GM10266 (cell line): ENCODE measurements at regions not wholly inside any gene's neighbourhood (a gene's known extent, or its start where the extent isn't known, plus 50 kb on each side); places are given as distances from the start of the nearest gene placed in this dataset.

Source experiments
- DNase-seq: peaks from one replicate; pipeline ENCODE4 v3.0.0; 2012; ENCODE audit errors: extremely low spot score
- TF ChIP-seq, protein P1 (sequence below): IDR thresholded peaks from 2 replicates; pipeline ENCODE4 v1.5.1; 2012; ENCODE audit warnings: mild to moderate bottlenecking, low read depth; ENCODE audit not compliant: control insufficient read depth, insufficient read depth; ENCODE audit errors: missing control alignments

DNA sequence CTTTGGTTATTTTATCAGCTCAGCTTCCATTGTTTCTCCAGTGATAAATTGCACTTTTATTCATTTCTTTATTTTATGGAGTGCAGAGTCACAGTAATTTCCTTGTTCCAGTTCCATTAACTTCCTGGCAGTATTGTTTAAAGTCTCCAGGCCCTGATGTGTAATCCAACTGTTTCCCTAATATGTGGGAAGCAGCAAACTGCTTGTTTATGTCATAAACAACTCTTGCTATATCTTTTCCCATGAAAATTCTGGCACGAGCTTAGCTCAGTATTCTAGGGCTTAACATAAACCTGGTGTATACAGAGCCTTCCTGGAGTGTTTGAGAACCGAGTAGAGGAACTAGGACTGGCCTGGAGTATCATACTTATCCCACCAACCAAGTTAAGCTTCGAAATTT, 83.5 kb upstream of the ARGLU1 start:
- TF ChIP-seq, protein P1, sequence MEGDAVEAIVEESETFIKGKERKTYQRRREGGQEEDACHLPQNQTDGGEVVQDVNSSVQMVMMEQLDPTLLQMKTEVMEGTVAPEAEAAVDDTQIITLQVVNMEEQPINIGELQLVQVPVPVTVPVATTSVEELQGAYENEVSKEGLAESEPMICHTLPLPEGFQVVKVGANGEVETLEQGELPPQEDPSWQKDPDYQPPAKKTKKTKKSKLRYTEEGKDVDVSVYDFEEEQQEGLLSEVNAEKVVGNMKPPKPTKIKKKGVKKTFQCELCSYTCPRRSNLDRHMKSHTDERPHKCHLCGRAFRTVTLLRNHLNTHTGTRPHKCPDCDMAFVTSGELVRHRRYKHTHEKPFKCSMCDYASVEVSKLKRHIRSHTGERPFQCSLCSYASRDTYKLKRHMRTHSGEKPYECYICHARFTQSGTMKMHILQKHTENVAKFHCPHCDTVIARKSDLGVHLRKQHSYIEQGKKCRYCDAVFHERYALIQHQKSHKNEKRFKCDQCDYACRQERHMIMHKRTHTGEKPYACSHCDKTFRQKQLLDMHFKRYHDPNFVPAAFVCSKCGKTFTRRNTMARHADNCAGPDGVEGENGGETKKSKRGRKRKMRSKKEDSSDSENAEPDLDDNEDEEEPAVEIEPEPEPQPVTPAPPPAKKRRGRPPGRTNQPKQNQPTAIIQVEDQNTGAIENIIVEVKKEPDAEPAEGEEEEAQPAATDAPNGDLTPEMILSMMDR: no peak
- no peak for DNase-seq

DNA sequence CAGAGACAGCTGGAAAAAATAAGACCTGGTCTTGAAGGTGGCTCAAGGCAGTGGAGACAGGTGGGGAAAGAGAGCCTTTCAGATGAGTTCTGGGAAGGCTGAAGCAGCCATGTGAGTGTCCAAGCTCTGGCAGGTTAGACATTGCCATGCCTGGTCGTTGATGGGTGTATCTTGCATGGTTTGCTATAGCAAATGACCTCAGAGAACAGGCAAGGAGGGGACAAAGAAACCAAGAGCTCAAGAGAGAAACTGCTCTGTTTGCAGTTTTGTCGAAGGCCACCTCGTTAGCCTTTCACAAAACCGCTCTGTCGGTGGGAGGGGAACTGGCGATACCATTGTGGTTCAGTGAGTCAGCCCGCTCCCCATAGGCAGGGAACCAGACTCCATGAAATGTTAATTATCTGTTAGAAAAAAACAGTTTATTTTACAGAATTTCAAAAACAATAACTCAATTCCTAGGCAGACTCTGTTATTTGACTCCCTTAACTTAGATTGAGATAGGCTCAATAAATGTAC, 82.8 kb upstream of the ARGLU1 start:
- DNase-seq: no peak
- TF ChIP-seq, protein P1: no peak

DNA sequence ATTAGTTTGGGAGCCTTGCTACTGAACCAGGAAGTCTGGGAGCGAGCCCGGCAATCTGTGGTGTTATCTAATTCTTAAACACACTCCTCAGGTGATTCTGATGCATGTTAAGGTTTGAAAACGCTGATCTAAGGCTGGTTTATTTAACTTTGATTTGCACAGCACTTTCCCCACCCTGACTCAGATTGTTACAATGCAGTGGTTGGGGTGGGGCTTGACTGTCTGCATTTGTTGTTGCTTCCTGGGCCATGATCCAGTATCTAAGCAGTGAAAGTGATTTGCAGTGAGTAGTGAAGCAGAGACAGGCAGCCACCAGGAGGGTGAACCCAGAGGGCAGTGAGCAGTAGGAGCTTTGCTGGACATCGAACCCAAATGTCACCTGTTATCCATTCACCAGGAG, 81.6 kb upstream of the ARGLU1 start:
- TF ChIP-seq, protein P1: no peak
- DNase-seq: no peak

DNA sequence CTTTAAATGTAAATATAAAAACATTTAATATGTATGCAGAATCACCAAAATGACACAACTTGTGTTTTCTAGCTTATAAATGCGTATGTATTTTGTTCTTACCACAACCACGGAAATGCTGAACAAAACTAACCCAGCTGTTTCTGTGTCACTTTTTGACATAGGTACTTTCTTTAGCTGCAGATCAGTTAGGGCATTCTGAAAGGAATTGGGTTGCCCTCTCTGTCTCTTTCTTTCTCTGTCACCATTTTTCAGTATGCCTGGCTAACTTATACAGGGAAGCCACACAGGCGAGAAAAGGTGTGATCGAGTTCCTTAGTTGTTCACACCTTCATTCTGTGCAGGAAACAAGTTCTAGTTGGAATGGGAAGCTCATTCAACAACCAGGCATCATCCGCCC, 72.6 kb upstream of the ARGLU1 start:
- DNase-seq: no peak
- TF ChIP-seq, protein P1: no peak

DNA sequence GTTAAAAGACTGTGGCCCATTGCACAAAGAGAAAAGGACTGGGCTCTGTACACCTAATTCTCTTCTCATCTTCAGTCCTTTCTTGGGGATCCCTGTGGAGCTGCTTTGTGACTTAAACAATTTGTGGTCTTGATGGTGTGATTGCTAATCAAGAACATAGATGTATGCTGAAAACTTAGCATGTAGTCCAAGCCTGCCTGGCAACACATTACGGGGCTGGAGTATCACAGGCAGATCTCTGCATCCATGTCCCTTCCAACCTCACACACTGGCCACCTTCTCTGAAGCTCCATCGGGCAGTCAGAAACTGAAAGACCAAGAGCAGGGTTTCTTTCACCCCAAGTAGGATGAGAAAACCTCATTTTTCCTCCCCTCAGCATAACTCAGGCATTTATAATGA, 69.6 kb upstream of the ARGLU1 start:
- TF ChIP-seq, protein P1: no peak

DNA sequence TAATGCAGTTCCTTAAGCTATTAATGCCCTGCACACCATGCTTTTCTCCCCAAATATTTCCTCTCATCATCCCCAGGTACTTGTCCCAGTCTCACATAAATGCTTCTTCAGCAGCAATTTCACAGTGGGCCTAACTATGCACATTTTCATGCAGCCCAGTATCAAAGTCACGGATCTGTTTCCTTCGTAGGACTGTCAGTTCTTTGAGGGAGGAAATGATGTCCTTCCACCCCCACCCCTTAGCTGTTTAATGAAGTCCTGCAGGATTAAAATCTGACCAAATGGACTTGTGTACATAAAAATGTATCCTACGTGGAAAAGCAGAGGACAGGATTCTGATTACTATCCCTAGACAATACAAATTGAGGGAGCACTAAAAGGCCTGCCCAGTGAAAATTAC, 68.6 kb upstream of the ARGLU1 start:
- TF ChIP-seq, protein P1: no peak
- no peak for DNase-seq

More for the DNA sequence above, 69.6 kb upstream of the ARGLU1 start:
- no peak for DNase-seq

DNA sequence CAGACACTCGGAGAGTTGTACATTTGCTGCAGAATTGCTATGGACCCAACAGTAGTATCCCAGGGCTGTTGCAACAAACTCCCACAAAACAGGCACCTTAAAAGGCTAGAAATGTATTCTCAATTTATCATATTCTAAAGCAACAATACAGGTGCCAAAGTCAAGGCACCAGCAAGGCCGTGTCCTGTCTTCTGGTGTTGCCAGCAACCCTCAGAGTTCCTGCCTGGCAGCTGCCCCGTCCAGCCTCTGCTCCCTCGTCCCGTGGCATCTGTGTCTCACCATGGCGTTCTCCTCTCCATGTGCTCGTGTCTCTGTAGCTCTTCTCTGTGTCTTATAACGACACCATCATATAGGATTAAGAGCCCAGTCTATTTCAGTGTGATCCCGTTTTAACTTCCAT, 67.7 kb upstream of the ARGLU1 start:
- TF ChIP-seq, protein P1: no peak
- DNase-seq: no peak
